GM18907 (cell line): ENCODE measurements at regions not wholly inside any gene's neighbourhood (a gene's known extent, or its start where the extent isn't known, plus 50 kb on each side); places are given as distances from the start of the nearest gene placed in this dataset.

Experiments used
- ATAC-seq: cut with Tn5 transposase; IDR thresholded peaks from one replicate; pipeline ENCODE4 v1.9.1; 2021; ENCODE audit warnings: mild to moderate bottlenecking, moderate library complexity; ENCODE audit not compliant: unreplicated experiment

DNA sequence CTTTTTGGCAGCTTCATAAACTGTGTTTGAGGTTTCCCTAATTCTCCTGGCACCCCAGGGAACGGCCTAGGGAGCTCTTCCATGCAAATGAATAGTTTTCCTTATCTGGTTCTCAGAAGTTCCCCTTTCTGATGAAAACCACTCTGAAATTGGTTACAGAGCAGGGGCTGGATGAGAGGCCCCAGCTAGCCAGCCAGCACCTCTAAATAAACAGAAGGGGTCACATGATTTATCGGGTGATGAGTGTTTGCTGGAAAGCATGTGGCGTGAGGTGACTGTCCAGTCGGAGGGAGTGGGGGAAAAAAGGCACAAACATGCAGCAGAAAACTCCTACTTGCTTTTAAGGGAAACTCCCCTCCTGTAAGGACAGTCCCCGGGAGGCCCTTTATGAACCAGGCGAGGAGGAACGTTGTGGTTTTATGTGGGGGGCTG lies 261.2 kb upstream of the ANKRD55 start:
- no peak for ATAC-seq

DNA sequence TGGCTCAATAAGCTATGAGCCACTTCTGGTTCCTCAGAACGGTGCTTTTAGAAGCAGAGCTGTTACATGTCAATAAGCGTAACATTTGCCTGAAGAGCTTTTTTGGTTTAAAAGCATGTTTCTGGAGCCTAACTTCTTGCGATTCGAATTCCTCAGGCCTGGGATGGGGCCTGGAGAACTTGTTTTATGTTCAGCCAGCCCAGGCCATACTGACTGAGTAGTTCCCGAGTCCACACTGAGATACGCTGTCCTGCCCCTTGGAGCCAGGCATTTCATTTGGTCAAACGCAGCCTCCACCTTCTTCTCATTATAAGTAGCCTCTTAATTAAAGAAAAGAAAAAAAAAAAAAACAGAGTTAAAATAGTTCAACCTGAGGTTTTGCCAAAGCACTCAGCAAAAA lies 260.6 kb upstream of the ANKRD55 start:
- no peak for ATAC-seq

DNA sequence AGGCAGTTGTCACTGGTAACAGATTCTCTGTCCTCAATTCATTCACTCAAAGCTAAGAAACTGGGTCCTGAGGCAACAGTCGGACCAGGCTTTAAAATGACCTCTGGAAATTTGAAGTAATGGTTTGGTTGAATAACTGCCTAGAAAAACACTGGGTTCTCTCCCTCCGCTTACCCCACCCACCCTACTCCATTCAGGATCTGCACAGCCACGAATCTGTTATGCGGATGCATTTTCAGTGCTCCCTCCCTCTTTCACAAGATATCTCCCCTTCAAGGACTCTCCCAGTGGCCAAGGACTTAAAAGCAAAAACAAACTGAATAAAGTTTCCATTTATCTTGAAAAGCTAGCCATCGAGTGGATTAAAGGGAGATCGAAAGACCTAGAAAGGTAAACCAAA lies 260.2 kb upstream of the ANKRD55 start:
- no peak for ATAC-seq

DNA sequence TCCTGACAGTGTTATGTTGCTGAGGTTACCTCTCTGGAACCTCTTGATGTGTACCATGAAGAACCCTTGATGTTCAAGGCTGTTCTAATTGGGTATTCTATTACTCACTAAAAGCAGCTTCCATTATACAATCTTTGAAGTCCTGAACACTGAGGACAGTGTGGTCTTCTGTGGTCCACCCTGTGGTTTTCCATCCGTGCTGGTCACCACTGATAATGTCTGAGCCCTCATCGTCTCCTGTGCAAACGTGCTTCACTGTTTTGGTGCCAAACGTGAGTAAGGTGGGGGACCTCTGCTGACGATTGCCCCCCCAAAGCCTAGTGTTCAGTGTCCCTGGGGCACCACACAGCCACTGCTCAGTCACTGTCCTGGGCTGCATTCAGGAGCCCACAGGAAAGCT lies 259.7 kb upstream of the ANKRD55 start:
- no peak for ATAC-seq

DNA sequence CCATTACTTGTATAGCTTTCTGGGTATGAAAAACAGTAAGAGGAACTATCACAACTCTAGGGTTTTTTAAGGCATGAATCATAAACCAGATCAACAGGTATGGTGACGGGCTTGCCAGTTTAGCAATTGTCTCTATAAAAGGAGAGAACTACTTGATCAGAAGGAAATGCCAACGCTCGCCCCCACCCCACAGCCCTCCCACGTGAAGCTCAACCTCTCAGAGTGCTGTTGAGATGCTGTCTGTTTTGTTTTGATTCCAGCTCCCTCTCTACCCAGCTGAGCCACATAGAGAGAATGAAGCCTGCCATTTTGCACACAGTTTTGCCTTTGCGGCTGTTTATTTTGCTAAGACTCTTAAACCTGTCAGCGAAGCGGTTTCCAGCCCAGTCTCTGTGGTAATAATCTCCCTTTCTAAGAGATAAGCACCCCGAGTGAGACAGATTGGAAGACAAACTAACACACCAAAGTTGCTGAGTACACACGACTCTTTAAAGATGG lies 257.9 kb upstream of the ANKRD55 start:
- ATAC-seq = no peak

DNA sequence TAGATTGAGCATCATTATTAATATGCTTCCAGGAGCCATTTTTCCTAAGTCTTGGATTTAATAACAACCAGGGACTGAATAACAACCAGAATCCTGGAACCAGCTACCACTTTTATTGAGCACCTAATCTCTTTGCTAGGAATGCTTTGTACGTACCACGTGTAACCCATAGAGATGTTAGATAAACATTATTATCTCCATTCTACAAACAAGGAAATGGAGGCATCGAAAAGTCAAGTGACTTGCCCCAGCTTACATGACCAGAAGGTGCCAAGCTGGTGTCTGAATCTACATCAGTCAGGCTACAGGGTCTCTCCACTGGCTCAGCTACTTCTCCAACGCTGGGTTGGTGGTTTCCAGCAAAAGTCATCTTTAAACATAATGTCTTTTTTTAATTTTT lies 256.1 kb upstream of the ANKRD55 start:
- ATAC-seq = no peak

DNA sequence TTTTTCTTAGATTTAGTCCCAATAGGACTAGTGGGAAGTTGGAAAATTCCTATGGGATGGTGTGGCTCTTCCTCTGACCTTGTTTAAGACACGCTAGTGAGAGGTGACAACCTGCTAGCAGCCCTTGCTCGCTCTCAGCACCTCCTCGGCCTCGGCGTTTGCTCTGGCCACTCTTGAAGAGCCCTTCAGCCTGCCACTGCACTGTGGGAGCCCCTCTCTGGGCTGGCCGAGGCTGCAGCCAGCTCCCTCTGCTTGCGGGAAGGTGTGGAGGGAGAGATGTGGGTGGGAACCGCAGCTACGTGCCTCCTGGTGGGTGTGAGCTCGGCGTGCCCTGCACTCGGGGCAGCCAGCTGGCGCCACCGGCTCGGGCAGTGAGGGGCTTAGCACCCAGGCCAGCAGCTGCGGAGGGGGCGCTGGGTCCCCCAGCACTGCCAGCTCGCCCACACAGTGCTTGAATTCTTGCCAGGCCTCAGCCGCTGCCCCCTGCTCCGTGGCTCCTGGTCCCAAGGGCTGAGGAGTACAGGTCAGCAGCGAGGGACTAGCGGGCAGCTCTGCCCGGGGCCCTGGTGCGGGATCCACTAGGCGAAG lies 254.5 kb upstream of the ANKRD55 start:
- ATAC-seq = no peak

DNA sequence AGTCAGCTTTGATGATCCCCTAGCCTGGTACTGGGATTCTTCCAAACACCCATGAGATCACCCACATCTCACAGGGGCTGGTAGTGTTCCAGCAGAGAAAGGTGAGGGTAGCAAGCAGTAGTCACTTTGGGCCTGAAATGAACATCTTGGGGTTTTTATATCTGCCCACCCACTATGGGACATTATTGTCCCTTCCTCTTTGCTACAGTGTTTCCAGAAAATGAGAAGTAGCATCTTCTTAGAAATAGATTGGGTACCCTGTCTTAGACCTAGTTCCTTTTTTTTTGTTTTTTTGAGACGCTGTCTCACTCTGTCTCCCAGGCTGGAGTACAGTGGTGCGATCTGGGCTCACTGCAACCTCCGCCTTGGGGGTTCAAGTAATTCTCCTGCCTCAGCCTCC lies 249.2 kb upstream of the ANKRD55 start:
- no peak for ATAC-seq

DNA sequence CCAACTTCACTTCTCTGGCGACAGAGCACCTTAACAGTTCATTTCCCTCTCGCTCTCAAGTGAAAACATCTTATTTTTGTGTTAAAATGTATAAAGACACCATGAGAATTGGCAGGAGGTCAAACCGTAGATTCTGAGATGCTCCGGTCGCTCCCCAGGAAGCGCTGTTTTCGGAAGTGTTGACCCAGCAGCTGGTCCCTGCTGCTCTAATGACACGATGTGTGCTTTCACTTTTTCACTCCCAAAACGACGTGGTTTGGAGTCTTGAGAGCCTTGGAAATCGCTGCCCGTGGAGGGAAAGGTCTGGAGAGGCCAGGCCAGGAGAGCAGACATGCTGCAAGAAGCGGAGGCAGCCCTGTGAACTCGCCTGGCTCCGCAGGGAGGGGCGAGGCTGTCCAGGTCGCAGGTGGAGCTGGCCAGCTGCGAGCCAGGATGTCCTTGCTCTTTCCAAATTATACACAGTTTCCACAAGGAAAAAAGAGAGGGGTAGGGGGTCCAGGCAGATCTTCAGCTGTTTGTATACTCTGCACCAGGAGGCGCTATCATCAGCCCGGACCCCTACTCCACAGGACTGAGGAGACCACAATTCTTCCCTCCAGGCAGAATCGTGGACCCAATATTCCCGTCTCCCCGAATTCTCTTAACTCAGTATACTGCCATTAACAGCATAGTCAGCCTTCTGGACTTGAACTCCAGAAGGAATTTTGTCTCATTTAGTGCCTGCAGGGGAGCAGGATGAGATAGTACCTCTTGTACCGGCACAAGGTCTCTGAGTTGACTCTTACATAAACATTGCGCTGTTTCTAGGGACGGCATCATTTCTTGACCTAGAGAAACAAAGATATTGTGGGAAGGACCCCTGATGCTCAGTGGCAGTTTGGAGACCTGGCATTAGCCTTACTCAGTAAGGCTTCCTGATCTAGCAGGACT lies 248.6 kb upstream of the ANKRD55 start:
- peak; percentile 44 for ATAC-seq

DNA sequence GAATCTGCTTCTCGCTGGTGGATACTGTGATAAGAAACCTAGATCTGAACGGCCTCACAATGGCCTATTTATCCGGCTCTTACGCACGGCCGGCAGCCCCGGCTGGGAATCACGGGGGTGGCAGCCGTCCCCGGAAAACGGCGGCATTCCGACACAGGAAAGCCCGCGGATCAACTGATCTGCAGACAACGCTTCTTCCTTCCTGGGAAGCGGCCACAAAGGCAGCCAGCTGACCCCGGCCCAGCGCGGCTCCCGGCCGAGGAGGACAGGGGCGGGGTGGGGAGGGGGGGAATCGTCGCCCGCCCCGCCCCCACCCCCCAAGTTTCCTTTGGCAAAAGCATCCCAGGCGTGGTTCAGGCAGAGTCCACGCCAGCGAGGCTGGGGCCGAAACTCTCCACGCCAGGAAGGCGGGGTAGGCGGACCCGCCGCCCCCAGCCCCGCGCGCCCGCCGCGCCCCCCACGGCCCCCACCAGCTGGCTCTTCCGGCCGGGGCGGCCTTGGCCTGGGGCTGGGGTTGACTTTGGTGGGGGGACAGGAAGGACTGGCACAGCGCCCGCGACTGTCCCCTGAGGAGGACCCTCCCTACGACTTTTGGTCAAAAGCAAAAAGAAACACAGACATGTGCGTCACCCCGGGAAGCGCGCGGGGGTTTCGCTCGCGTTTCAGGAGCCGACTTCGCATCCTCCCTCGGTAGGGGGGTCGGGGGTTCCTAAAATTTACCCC lies 247.7 kb upstream of the ANKRD55 start:
- ATAC-seq = peak; percentile 15

DNA sequence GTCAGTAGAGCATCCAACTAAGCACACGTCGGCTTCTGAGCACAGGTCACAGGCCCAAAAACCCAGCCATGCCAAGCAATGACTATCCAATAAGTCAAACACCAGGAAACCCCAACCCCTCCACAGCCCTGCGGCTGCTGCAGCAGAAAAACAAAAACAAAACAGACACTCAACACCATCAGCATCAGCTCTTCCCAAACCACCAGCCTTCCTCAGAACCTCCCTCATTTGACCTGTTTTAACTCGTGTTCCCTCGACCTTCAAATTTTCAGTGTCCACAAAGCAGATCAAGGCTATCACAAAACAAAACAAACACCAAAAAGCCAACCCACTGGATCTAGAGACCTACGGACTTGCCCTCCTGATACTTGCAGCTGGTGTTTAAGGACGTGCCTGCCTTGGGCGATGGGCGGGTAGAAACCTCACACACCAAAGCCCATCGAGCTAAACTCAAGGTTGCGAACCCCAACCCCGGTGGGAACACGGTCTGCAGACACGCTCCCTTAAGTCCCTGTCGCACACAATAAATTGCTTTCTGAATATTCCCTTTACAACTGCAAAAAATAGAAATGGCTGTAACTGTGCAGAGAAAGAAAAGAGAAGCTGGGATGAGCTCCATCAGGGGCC lies 247.1 kb upstream of the ANKRD55 start:
- no peak for ATAC-seq

DNA sequence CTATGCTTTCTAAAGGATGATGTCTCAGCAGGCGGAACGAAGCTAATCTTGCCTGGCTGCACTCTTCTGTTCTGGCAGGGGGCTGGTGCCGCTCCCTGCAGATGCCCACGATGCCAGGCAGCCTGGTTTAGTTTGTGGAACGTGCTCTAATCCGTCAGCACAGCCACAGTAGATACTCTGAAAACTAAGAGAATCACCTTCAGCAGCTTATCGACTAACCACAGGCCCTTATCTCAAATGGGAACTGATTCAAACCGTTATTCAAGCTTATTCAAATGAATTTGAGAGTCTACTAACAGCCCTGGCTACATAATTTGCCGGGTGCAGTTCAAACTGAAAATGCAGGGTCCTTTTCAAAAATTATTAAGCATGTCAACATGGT lies 246.6 kb upstream of the ANKRD55 start:
- ATAC-seq = no peak

DNA sequence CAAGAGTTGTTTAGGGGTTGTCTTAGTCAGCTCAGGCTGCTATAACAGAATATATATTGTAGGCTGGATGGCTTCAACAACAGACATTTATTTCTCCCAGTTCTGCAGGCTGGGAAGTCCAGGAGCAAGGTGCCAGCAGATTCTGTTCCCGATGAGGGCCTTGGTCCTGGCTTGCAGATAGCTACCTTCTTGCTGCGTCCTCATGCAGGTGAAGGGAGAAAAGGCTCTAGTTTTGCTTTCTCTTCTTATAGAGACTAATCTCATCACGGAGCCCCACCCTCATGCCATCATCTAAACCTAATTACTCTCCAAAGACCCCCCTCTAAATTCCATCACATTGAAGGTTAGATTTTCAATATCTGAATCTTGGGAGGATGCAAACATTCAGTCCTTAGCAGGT lies 246.0 kb upstream of the ANKRD55 start:
- ATAC-seq = no peak

DNA sequence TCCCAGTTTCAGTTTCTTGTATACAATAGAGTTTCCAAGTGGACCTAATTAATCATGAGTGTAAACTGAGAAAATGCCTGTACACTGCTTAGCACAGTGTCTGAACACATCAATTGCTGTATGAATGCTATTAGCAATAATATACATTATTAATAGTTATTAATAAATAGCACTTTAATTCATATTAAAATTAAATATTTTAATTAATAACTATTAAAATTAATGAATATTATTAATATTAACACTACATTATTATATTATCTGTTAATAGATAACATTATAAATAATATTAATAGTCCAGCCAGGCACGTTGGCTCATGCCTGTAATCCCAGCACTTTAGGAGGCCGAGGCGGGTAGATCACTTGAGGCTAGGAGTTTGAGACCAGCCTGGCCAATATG lies 244.9 kb upstream of the ANKRD55 start:
- ATAC-seq = no peak

DNA sequence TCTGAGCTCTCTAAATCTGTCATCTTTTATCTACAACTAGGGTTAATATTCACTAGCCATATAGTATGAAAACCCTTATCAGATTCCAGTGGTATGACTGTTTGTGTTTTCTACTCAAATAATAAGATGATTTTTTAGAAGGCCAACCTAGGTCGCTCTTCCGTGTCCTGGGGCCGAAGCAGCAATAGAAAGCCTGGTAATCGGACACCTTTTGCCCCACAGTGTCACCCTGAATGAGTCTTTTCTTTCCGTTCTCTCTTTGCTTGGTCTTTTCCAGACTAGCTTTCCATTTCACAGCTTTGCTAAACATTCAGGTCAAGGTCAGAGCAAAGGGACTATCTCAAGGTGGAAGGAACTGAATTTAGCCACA lies 243.3 kb upstream of the ANKRD55 start:
- ATAC-seq = no peak

DNA sequence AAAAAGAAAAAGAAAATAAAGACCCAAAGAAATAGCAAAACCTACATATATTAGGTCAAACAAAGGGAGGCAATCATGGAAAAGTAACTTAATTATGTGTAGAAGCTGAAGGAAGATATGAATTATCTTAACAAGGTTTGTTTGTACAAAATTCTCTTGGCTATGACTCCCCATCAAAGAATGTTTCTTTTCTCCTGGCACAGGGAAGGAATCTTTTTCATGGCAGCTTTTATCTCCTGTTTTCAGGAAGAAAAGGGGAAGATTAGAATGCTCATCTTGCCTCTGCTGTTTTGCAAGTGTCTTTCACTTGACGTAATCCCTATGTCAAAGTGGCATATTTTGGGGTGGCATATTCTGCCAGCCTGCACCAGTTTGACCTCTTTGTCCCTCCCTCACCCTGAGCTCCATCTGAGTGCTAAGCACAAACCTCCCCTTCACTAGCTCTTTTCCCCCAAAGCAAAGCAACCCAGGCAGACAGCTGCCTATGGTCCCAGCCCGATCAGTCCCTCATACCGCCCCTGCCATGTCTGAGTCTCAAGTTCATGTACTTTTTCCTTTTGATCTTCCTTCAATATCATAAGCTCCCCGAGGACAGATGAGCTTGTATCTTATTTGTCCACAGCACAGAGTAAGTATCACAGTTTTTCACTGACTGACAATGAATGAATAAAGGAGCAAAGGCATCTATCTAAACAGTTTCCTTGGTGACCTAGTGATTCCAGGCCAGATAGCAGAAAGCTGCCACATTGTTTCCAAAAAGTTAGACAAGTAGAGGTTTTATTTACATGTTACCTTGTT lies 242.8 kb upstream of the ANKRD55 start:
- ATAC-seq = no peak

DNA sequence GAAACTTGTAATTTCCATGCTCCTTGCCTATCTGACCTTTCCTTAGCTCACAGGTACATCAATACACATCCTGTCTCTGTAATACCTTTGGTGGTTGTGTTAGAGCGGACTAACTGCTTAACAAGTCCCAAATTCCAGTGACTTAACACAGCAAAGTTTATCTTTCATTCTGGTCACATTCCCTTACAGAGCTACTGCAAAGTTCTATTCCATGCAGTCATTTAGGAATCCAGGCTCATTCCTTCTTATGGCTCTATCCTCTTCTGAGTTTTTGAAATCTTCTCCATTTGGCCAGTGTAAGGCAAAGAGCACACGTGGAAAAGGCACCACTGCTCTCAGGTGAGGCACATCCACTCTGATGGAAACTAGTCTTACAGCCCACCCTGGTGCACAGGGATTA lies 238.6 kb upstream of the ANKRD55 start:
- ATAC-seq = no peak

DNA sequence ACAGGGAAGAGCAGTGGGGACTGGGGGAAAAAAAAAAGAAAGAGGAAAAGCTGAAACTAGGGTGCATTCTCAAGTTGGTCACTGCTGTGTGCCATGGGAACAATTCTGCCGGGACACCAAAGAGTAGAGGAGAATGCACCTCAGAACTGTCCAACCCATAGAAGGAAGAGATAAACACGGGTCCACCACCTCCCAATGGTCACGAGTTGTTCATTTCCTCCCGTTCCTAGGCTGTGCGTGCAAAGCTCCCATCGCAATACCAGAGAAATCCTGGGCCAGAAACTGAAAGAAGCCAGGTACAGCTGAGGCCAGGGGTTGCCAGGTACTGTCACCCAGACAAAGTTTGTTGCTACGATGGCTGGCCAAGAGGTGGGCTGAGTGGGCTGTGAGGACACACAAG lies 236.9 kb upstream of the ANKRD55 start:
- ATAC-seq = no peak

DNA sequence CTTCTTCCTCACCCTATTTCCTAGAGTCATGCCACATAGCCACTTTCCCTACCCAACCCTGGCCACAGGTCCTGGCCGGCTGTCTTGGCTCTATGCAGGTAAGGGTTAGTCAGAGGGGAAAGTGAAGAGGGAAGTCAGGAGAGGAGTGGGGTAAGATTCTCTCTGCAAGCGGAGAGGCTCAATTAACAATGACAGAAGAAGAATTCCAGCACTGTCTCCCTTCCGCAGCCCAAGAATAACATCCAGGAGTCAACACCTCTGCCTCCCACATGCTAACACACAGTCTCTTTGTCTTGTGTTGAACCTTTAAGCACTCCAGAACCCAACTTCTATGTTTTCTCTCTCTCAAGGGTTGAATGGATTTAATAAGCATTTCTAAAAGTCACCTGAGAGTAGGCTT lies 235.1 kb upstream of the ANKRD55 start:
- ATAC-seq = no peak

DNA sequence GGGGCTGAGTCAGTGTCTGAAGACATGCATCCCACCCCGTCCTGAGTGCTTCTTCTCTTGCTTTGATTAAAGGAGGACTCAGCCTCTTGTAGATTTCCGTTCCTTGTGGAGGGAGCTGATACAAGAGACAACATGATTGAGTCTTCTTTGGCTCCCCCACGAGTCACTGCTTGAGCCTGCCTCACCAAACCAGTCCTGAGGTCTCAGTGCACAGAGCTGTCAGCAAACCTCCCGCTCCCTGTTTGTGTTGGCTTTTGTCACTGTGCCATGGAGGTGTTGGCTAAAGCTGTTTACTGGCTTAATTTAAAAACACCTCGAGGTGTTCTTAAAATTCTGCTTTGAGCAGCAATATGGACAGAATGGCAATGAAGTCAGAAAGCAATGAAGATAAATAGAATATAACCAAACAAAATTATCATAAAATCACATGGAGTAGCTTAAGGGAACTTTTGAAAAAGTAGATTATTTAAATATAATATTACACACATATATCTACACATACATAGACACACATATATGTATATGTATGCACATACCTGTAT lies 234.1 kb upstream of the ANKRD55 start:
- ATAC-seq = no peak
